Epithelial cell of esophagus (primary cell): ENCODE measurements at regions not wholly inside any gene's neighbourhood (a gene's known extent, or its start where the extent isn't known, plus 50 kb on each side); places are given as distances from the start of the nearest gene placed in this dataset.
A peak's percentile ranks its signal among the peaks of the same experiment; 100 is the strongest.

Experiments
- DNase-seq: peaks from one replicate; pipeline ENCODE4 v3.0.0; 2010; ENCODE audit warnings: low read depth
- H3K4me3 ChIP-seq: 2 replicates; pipeline ENCODE4 v1.5.1; 2011; ENCODE audit warnings: mild to moderate bottlenecking, low read length, control low read depth
- TF ChIP-seq, protein P1 (sequence below): IDR thresholded peaks from 2 replicates; pipeline ENCODE4 v1.5.1; 2011; ENCODE audit warnings: low read depth, mild to moderate bottlenecking, low read length, control low read depth, inconsistent platforms; ENCODE audit not compliant: insufficient read depth; ENCODE audit errors: missing control alignments

DNA sequence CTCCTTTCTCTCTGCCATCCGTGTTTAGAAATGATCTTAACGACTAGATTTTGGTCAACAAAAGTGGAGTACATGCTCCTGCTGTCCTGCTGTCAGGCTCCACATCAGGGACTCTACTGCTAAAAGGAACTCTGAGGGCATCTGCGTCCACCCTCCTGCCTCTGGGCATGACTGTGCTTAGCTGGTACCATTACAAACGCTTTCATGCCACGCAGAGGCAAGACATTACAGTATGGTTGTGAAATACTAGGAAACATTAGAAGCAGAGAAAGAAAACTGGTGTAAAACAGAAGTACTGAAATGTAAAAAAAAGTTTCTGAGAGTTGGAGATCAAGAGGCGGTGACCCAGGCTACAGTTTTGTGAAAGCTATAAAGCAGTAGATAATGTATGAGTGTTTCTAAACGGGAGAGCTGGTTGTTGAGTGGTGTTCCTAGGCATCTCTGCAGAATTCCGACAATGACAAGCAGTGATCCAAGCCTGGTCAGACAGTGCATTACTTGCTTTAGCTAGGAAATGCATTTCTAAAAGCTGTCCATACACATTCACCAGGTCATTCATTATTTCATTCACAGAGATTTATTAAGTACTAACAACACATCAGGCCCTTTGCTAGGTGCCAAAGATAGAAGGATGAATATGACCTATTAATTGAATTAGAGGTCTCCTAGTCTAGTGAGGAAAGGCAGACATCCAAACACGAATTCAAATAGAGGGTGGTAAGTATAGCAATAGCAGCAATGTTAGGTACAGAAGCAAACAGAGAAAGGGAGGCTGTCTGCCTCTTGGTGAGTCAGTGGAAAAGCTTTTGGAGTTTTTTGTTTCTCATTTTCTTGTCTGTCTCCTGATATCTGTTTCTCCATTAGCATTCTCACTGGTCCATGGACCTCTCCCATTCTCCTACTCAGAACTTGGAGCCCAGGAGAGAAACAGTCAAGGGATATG, 401.9 kb downstream of the LMO4 start:
- TF ChIP-seq, protein P1, sequence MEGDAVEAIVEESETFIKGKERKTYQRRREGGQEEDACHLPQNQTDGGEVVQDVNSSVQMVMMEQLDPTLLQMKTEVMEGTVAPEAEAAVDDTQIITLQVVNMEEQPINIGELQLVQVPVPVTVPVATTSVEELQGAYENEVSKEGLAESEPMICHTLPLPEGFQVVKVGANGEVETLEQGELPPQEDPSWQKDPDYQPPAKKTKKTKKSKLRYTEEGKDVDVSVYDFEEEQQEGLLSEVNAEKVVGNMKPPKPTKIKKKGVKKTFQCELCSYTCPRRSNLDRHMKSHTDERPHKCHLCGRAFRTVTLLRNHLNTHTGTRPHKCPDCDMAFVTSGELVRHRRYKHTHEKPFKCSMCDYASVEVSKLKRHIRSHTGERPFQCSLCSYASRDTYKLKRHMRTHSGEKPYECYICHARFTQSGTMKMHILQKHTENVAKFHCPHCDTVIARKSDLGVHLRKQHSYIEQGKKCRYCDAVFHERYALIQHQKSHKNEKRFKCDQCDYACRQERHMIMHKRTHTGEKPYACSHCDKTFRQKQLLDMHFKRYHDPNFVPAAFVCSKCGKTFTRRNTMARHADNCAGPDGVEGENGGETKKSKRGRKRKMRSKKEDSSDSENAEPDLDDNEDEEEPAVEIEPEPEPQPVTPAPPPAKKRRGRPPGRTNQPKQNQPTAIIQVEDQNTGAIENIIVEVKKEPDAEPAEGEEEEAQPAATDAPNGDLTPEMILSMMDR = no peak
- peak; percentile 29 for DNase-seq
- H3K4me3 ChIP-seq = no peak overlapping the region

DNA sequence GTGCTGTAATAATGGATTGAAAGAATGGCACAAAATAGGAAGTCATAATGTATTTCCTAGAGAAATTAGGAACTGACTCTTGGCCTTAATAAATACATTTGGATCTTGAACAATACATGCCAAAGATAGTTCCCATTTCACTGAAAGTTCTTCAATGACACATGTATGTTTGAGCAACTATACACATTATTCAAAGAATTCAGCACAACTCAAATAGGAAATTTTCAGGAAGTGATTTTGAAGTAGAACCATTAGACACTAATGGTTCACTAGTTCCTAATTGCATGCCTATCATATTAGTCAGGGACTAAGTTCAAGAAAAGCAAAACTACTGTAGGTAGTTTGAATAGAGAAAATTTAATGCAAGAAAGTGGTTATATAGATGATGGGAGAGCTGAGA, 404.7 kb downstream of the LMO4 start:
- DNase-seq = peak; percentile 8
- no peak overlapping the region for H3K4me3 ChIP-seq
- TF ChIP-seq, protein P1 = no peak

DNA sequence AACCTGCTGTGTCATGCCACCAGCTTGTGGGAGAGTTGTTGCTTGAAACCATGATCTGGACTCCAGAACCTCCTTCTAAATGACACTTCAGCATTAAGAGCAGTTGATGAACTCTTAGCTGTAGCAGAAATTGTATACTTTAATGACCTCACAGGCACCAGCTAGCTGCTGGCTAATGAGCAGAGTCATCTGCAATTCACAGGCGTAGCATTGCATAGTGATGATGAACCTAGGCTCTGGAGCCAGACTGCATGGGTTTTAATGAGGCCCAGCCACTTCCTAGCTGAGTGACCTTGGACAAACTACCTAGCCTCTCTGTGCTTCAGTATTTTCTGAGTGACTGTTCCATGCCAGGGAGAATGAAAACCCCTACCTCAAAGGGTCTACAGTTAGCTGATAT, 407.1 kb downstream of the LMO4 start:
- no peak for DNase-seq
- TF ChIP-seq, protein P1 = no peak
- H3K4me3 ChIP-seq = no peak overlapping the region

DNA sequence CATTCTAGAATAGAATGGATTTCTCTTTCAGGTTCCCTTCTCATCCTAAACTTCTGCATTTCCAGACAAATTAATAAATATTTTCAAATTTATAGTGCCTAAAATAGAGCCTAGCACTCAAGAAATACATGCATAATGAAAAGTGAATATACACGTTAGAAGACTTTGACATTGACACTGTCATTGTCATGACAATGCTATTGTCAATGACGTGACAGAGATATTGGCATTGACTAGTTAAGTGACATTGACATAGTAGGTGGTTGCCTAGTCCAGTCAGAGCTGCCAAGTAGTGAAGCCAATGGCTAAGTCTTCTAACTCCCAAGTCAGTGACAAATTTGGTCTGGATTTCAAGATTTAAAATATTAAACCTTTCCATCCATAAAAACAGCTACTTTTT, 410.5 kb downstream of the LMO4 start:
- no peak for DNase-seq
- TF ChIP-seq, protein P1 = no peak
- no peak overlapping the region for H3K4me3 ChIP-seq

DNA sequence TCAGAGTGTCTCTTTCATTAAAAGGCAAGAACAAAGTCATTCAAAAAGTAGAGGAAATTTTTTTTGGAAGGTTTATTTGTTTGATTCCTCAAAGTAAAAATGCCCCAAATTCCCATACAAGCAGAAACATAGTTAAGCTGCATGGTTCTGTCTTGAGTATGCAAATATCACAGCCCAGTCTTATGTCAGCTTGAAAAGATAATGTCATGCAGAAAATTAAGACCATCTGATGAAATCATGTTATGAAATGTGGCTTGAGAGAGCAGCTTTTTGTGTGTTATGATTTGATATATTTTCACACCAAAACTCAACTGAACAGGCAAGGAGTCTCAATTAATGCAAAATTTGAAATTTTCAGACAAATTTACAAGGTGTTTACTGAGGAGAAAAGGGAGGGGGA, 411.0 kb downstream of the LMO4 start:
- DNase-seq = no peak
- TF ChIP-seq, protein P1 = no peak
- H3K4me3 ChIP-seq = no peak overlapping the region

DNA sequence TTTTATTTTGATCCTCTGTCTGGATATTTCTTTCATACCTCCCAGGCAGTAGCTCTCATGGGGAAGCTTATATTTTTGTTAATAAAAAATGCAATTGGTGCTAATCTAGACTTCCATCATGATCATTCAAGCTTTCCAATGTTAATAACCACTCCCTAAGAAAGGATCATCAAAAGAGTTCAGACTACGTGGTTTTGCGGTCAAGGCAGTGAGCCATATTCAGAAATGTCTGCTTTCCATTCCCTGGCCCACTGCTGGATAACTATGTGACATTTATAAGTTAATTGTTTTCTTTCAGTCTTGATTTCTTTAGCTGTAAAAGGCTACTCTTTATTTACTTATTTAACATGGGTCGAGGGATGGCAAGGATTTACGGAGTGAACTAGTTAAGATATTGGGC, 414.6 kb downstream of the LMO4 start:
- no peak for DNase-seq
- TF ChIP-seq, protein P1 = no peak
- H3K4me3 ChIP-seq = no peak overlapping the region

DNA sequence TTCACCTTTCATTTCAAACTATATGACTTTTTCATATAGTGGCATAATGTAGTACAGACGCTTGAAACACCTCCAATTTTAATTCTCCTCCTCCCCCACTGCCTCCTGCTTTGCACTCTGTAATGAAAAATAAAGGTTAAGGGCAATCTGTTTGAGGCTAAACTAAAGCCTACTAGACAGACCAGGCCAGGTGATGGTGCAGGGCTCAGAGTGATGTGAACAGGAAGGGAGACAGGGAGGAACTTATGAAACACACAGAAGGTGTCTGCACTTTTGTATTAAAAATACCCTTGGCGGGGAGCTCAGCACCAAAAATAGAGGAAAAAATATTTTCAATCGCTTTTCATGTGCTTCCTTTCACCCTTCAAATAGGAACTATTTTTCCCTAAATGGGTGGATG, 415.4 kb downstream of the LMO4 start:
- no peak overlapping the region for H3K4me3 ChIP-seq
- DNase-seq = no peak
- TF ChIP-seq, protein P1 = no peak
